ENCODE measurements at regions not wholly inside any gene's neighbourhood (a gene's known extent, or its start where the extent isn't known, plus 50 kb on each side); places are given as distances from the start of the nearest gene placed in this dataset.

GRCh38 chr14:25699981-25700380 lies 650.0 kb upstream of the STXBP6 start:
- no peak for TF ChIP-seq EP300 (IDR thresholded peaks at IDR 0.05; ENCODE audit: borderline replicate concordance)
- TF ChIP-seq, protein P1, sequence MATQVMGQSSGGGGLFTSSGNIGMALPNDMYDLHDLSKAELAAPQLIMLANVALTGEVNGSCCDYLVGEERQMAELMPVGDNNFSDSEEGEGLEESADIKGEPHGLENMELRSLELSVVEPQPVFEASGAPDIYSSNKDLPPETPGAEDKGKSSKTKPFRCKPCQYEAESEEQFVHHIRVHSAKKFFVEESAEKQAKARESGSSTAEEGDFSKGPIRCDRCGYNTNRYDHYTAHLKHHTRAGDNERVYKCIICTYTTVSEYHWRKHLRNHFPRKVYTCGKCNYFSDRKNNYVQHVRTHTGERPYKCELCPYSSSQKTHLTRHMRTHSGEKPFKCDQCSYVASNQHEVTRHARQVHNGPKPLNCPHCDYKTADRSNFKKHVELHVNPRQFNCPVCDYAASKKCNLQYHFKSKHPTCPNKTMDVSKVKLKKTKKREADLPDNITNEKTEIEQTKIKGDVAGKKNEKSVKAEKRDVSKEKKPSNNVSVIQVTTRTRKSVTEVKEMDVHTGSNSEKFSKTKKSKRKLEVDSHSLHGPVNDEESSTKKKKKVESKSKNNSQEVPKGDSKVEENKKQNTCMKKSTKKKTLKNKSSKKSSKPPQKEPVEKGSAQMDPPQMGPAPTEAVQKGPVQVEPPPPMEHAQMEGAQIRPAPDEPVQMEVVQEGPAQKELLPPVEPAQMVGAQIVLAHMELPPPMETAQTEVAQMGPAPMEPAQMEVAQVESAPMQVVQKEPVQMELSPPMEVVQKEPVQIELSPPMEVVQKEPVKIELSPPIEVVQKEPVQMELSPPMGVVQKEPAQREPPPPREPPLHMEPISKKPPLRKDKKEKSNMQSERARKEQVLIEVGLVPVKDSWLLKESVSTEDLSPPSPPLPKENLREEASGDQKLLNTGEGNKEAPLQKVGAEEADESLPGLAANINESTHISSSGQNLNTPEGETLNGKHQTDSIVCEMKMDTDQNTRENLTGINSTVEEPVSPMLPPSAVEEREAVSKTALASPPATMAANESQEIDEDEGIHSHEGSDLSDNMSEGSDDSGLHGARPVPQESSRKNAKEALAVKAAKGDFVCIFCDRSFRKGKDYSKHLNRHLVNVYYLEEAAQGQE (IDR thresholded peaks at IDR 0.05; ENCODE audit: low read depth), result no peak
- TF ChIP-seq RAD21 (IDR thresholded peaks at IDR 0.05; ENCODE audit: low read depth), result no peak
- TF ChIP-seq NFIC (IDR thresholded peaks at IDR 0.05), result no peak
- TF ChIP-seq CEBPB (IDR thresholded peaks at IDR 0.05), result no peak
